ENCODE measurements at regions not wholly inside any gene's neighbourhood (a gene's known extent, or its start where the extent isn't known, plus 50 kb on each side); places are given as distances from the start of the nearest gene placed in this dataset.

DNA sequence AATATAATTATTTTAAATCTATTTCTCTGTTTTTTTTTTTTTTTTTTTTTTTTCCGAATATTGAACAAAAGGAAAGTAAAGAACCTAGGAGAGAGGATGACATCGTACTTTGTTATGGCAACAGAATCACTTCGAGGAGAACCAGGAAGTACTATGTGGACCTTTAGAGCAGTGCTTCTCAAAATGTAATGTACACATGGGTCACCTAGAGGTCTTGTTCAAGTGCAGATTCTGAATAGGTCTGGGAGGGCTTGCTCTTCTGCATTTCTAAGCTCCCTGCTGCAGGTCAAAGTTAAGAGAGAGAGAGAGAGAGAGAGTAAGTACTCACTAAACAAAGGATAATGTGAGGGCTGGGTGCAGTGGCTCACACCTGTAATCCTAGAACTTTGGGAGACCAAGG is 419.5 kb upstream of the TENM4 start:
- Mint-ChIP-seq H3K27ac (no peak overlapping the region), H3K27me3 (no peaks in the 10 kb centered on the region), H3K36me3 (no peaks in the 10 kb centered on the region), H3K4me1 (ENCODE audit: low read depth) (no peaks in the 10 kb centered on the region), H3K4me3 (no peak overlapping the region), H3K9me3 (ENCODE audit: low read depth) (no peaks in the 10 kb centered on the region)

DNA sequence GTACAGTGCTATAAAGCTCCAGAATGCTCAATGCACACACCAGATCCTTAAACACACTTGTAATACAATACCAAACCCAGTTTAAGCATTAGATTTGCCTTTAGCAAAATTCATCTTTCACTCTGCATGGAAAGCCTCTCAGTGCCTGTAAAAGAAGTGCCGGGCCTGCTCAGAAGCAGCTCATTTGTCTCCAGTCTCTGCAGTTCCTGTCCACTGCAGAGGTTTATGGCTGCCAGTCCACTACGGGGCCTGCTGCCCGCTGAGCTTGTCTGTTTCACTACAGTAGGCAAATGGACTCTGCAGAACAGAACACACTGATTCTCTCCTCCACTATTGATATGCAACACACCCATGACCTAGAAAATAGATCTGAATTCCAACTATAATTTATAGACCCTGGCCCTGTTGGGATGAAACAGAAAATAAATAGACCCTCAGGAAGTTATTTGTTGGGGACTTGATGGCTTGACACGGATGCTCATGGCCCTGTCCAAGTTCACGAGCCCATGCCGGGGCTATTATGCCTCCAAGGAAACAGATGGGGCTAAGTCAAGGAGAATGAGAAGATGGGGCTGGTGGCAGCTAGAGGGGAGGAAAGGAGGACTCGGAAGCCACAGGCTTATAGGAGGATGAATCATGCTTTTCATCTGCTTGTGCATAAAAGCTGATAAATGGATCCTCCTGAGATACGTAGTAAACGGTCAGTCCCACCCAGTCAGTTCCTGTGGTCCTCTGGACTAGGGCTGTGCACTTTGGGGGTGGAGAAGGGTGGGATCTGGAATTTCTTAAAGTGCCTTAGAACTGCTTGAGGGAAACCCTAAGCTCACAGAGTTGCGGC is 416.8 kb upstream of the TENM4 start:
- Mint-ChIP-seq H3K4me1 (ENCODE audit: low read depth) (no peaks in the 10 kb centered on the region), H3K4me3 (no peak overlapping the region), H3K27ac (no peak overlapping the region), H3K27me3 (no peaks in the 10 kb centered on the region), H3K36me3 (no peaks in the 10 kb centered on the region), H3K9me3 (ENCODE audit: low read depth) (no peaks in the 10 kb centered on the region)

GRCh38 chr11:79852176-79852575 is 411.3 kb upstream of the TENM4 start:
- Mint-ChIP-seq H3K27me3 (no peaks in the 10 kb centered on the region), H3K27ac (no peak overlapping the region), H3K9me3 (ENCODE audit: low read depth) (peaks cover 4% of the 10 kb centered on the region), H3K36me3 (no peaks in the 10 kb centered on the region), H3K4me1 (ENCODE audit: low read depth) (no peaks in the 10 kb centered on the region), H3K4me3 (no peak overlapping the region)

DNA sequence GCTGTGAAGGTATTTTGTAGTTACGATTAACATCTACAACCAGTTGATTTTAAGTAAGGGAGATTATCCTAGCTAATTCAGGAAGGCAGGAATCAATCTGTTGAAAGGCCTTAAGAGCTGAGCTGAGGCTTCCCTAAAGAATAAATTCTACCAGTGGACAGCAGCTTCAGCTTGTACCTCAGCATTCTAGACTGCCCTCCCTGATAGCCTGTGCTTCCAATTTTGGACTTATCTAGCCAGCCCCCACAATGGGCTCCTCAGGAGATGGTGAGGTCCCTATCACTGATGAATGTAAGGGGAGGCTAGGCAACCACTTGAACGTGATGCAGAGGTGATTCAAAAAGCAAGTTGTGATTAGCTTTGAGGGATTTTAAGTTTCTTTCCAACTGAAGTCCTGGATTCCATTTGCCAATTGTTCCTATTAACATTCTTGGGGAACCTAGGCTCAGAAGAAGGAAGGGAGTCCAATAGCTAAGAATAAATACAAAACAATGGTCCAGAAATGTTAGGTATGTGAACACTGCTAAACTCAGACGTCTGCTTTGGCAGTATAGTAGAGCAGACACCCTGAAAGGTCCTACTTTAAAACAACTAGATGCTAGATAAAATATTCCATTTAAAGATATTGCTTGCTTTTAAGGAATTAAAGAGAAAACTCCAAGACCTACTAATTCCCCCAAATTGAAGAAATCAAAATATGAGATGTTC is 404.3 kb upstream of the TENM4 start:
- no peak overlapping the region for H3K4me3 Mint-ChIP-seq
- no peaks in the 10 kb centered on the region for H3K27me3 Mint-ChIP-seq
- H3K36me3 Mint-ChIP-seq, result no peaks in the 10 kb centered on the region
- no peak overlapping the region for H3K27ac Mint-ChIP-seq
- no peaks in the 10 kb centered on the region for H3K4me1 Mint-ChIP-seq (ENCODE audit: low read depth)
- peaks cover 7% of the 10 kb centered on the region for H3K9me3 Mint-ChIP-seq (ENCODE audit: low read depth)

DNA sequence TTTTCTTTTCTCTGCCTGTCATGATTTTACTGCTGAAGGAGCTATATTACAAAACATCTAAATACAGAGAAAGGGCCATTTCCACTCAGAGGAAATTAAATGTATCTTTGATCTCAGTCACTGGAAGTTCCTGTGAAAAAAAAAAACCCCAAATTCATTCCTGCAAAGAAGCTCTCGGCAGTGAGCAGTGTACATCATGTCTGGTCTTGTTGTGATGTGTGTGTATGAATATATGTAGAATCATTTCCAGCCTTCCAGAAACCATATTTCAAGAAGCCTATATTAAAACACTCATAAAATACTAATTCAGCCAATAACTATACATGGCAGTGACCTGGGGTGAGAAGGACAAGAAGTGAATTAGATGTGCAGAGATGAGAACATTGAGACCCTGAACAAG is 393.2 kb upstream of the TENM4 start:
- H3K27me3 Mint-ChIP-seq, result no peaks in the 10 kb centered on the region
- H3K4me3 Mint-ChIP-seq, result no peak overlapping the region
- H3K36me3 Mint-ChIP-seq, result no peaks in the 10 kb centered on the region
- H3K27ac Mint-ChIP-seq, result no peak overlapping the region
- no peaks in the 10 kb centered on the region for H3K4me1 Mint-ChIP-seq (ENCODE audit: low read depth)
- peaks cover 7% of the 10 kb centered on the region for H3K9me3 Mint-ChIP-seq (ENCODE audit: low read depth)

GRCh38 chr11:79830446-79830845 is 389.6 kb upstream of the TENM4 start:
- H3K27ac Mint-ChIP-seq, result no peak overlapping the region
- H3K36me3 Mint-ChIP-seq, result no peaks in the 10 kb centered on the region
- H3K4me3 Mint-ChIP-seq, result no peak overlapping the region
- no peaks in the 10 kb centered on the region for H3K4me1 Mint-ChIP-seq (ENCODE audit: low read depth)
- no peaks in the 10 kb centered on the region for H3K27me3 Mint-ChIP-seq
- peaks cover 4% of the 10 kb centered on the region for H3K9me3 Mint-ChIP-seq (ENCODE audit: low read depth)

DNA sequence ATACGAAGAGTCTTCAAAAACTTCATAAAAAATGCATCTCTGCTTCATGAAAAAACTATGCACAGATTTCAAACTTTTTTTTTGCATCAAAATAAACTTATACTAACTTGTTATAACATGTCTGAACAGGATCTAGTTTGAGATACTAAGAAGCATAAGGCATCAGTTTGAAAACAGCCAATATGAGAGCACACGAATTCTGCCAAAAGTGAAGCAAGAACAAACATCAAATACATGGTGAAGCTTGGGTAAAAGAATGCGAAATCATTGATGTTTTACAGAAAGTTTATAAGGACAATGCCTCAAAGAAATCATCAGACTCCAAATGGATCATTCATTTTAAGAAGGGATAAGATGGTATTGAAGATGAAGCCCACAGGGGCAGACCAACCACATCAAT is 389.1 kb upstream of the TENM4 start:
- no peak overlapping the region for H3K27ac Mint-ChIP-seq
- no peak overlapping the region for H3K4me3 Mint-ChIP-seq
- H3K9me3 Mint-ChIP-seq (ENCODE audit: low read depth), result peaks cover 4% of the 10 kb centered on the region
- no peaks in the 10 kb centered on the region for H3K4me1 Mint-ChIP-seq (ENCODE audit: low read depth)
- no peaks in the 10 kb centered on the region for H3K27me3 Mint-ChIP-seq
- no peaks in the 10 kb centered on the region for H3K36me3 Mint-ChIP-seq

GRCh38 chr11:79822766-79823165 is 381.9 kb upstream of the TENM4 start:
- Mint-ChIP-seq H3K27me3 (no peaks in the 10 kb centered on the region), H3K27ac (no peak overlapping the region), H3K36me3 (no peaks in the 10 kb centered on the region), H3K4me1 (ENCODE audit: low read depth) (no peaks in the 10 kb centered on the region), H3K9me3 (ENCODE audit: low read depth) (peaks cover 3% of the 10 kb centered on the region), H3K4me3 (no peak overlapping the region)

GRCh38 chr11:79813551-79813950 is 372.7 kb upstream of the TENM4 start:
- H3K9me3 Mint-ChIP-seq (ENCODE audit: low read depth), result peaks cover 22% of the 10 kb centered on the region
- H3K4me1 Mint-ChIP-seq (ENCODE audit: low read depth), result no peaks in the 10 kb centered on the region
- no peaks in the 10 kb centered on the region for H3K27me3 Mint-ChIP-seq
- H3K36me3 Mint-ChIP-seq, result no peaks in the 10 kb centered on the region
- H3K27ac Mint-ChIP-seq, result no peak overlapping the region
- no peak overlapping the region for H3K4me3 Mint-ChIP-seq

- Mint-ChIP-seq H3K36me3 (no peaks in the 10 kb centered on the region), H3K27me3 (no peaks in the 10 kb centered on the region), H3K4me3 (no peak overlapping the region), H3K9me3 (ENCODE audit: low read depth) (peaks cover 17% of the 10 kb centered on the region), H3K4me1 (ENCODE audit: low read depth) (no peaks in the 10 kb centered on the region), H3K27ac (no peak overlapping the region)
Observed at GRCh38 chr11:79809487-79809886, 368.7 kb upstream of the TENM4 start.

DNA sequence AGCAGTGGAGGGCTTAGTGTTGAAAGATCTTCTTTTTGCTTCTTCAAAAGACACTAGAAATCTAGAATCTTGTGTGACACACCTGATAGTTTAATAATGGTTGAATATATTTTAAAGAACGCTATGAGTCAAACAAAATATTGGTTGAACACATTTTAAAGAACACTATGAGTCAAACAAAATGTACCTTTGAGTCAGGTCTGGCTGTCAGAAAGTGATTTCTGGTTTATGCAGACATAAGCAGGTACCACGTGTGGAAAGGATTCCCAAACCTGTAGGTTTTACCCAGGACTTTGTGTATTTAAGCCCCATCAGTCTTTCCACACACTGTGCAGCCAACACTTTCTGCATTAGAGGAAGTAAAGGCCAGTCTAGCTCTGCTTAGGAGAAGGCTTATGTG is 366.7 kb upstream of the TENM4 start:
- H3K9me3 Mint-ChIP-seq (ENCODE audit: low read depth), result peaks cover 15% of the 10 kb centered on the region
- H3K36me3 Mint-ChIP-seq, result no peaks in the 10 kb centered on the region
- no peak overlapping the region for H3K27ac Mint-ChIP-seq
- H3K4me3 Mint-ChIP-seq, result no peak overlapping the region
- H3K27me3 Mint-ChIP-seq, result no peaks in the 10 kb centered on the region
- no peaks in the 10 kb centered on the region for H3K4me1 Mint-ChIP-seq (ENCODE audit: low read depth)

GRCh38 chr11:79796704-79797103 is 355.9 kb upstream of the TENM4 start:
- H3K4me3 Mint-ChIP-seq, result no peak overlapping the region
- H3K36me3 Mint-ChIP-seq, result no peaks in the 10 kb centered on the region

GRCh38 chr11:79794484-79795393 is 353.9 kb upstream of the TENM4 start:
- no peaks in the 10 kb centered on the region for H3K27me3 Mint-ChIP-seq
- H3K27ac Mint-ChIP-seq, result no peak overlapping the region
- no peaks in the 10 kb centered on the region for H3K4me1 Mint-ChIP-seq (ENCODE audit: low read depth)
- no peaks in the 10 kb centered on the region for H3K36me3 Mint-ChIP-seq
- H3K4me3 Mint-ChIP-seq, result no peak overlapping the region
- H3K9me3 Mint-ChIP-seq (ENCODE audit: low read depth), result peaks cover 7% of the 10 kb centered on the region

More at GRCh38 chr11:79796704-79797103, 355.9 kb upstream of the TENM4 start:
- no peaks in the 10 kb centered on the region for H3K27me3 Mint-ChIP-seq
- peaks cover 7% of the 10 kb centered on the region for H3K9me3 Mint-ChIP-seq (ENCODE audit: low read depth)
- H3K4me1 Mint-ChIP-seq (ENCODE audit: low read depth), result no peaks in the 10 kb centered on the region
- no peak overlapping the region for H3K27ac Mint-ChIP-seq

- H3K4me3 Mint-ChIP-seq, result no peak overlapping the region
- no peaks in the 10 kb centered on the region for H3K4me1 Mint-ChIP-seq (ENCODE audit: low read depth)
- no peaks in the 10 kb centered on the region for H3K27me3 Mint-ChIP-seq
- H3K9me3 Mint-ChIP-seq (ENCODE audit: low read depth), result peaks cover 7% of the 10 kb centered on the region
- H3K36me3 Mint-ChIP-seq, result no peaks in the 10 kb centered on the region
- no peak overlapping the region for H3K27ac Mint-ChIP-seq
Observed at GRCh38 chr11:79794057-79794456, 353.2 kb upstream of the TENM4 start.

DNA sequence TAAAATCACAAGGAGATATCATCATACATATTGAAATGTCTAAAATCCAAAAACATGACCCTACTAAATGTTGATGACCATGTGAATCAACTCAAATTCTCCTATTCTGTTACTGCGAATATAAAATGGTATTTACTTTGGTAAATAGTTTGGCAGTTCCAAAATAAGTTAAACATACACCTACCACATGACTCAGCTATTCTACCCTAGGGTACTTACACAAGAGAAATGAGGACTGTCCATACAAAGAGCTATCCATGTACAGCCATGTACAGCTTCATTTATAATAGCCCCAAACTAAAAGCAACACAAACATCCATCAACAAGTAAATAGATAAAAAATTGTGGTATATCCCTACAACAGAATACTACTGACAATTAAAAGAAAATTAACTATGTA is 346.1 kb upstream of the TENM4 start:
- H3K4me1 Mint-ChIP-seq (ENCODE audit: low read depth), result no peaks in the 10 kb centered on the region
- H3K36me3 Mint-ChIP-seq, result no peaks in the 10 kb centered on the region
- H3K9me3 Mint-ChIP-seq (ENCODE audit: low read depth), result peaks cover 10% of the 10 kb centered on the region
- no peak overlapping the region for H3K4me3 Mint-ChIP-seq
- no peak overlapping the region for H3K27ac Mint-ChIP-seq
- H3K27me3 Mint-ChIP-seq, result no peaks in the 10 kb centered on the region
